ENCODE measurements at regions not wholly inside any gene's neighbourhood (a gene's known extent, or its start where the extent isn't known, plus 50 kb on each side); places are given as distances from the start of the nearest gene placed in this dataset.
A peak's percentile ranks its signal among the peaks of the same experiment; 100 is the strongest.

- DNase-seq (peak; percentile 8), ATAC-seq (no peak)
- intact Hi-C loops (cut with DNase I) = no loop called here
These were observed 95.8 kb downstream of the HMX1 start for GRCh38 chr4:8775751-8776355.

- DNase-seq = no peak
- ATAC-seq = no peak
- intact Hi-C loops (cut with DNase I) = no loop called here
These were observed 96.5 kb downstream of the HMX1 start for GRCh38 chr4:8775121-8775520.

GRCh38 chr4:8774071-8774470 is 97.6 kb downstream of the HMX1 start:
- DNase-seq (no peak), ATAC-seq (no peak)
- intact Hi-C loops (cut with DNase I) = no loop called here

GRCh38 chr4:8773124-8773931 is 98.3 kb downstream of the HMX1 start:
- intact Hi-C loops (cut with DNase I) = no loop called here
- DNase-seq = no peak
- ATAC-seq = no peak

GRCh38 chr4:8772499-8773123 is 99.0 kb downstream of the HMX1 start:
- intact Hi-C loops (cut with DNase I) = no loop called here
- ATAC-seq (no peak), DNase-seq (peak; percentile 7)

GRCh38 chr4:8771666-8772065 is 100.0 kb downstream of the HMX1 start:
- DNase-seq = peak; percentile 9
- intact Hi-C loops (cut with DNase I) = no loop called here
- no peak for ATAC-seq

GRCh38 chr4:8771258-8771590 is 100.4 kb downstream of the HMX1 start:
- ATAC-seq = no peak
- intact Hi-C loops (cut with DNase I) = no loop called here
- peak; percentile 7 for DNase-seq

GRCh38 chr4:8770518-8771257 is 101.0 kb downstream of the HMX1 start:
- intact Hi-C loops (cut with DNase I) = no loop called here
- peak; percentile 0 for DNase-seq
- ATAC-seq = no peak

GRCh38 chr4:8769645-8770517 is 101.8 kb downstream of the HMX1 start:
- DNase-seq = peak; percentile 7
- no peak for ATAC-seq
- intact Hi-C loops (cut with DNase I) = no loop called here

- intact Hi-C loops (cut with DNase I) = no loop called here
- DNase-seq (peak; percentile 6), ATAC-seq (no peak)
These were observed 103.2 kb downstream of the HMX1 start for GRCh38 chr4:8768357-8768999.

- intact Hi-C loops (cut with DNase I) = no loop called here
- ATAC-seq = no peak
- DNase-seq = peak; percentile 16
These were observed 105.0 kb downstream of the HMX1 start for GRCh38 chr4:8766610-8767009.

GRCh38 chr4:8765631-8766590 is 105.7 kb downstream of the HMX1 start:
- no peak for ATAC-seq
- intact Hi-C loops (cut with DNase I) = no loop called here
- peak; percentile 14 for DNase-seq

GRCh38 chr4:8765084-8765483 is 106.6 kb downstream of the HMX1 start:
- DNase-seq (peak; percentile 8), ATAC-seq (no peak)
- intact Hi-C loops (cut with DNase I) = no loop called here

GRCh38 chr4:8763966-8764901 is 107.4 kb downstream of the HMX1 start:
- DNase-seq (peak; percentile 14), ATAC-seq (no peak)
- intact Hi-C loops (cut with DNase I) = no loop called here

GRCh38 chr4:8762951-8763735 is 108.5 kb downstream of the HMX1 start:
- ATAC-seq = no peak
- DNase-seq = peak; percentile 16
- intact Hi-C loops (cut with DNase I) = no loop called here

GRCh38 chr4:8762356-8762755 is 109.3 kb downstream of the HMX1 start:
- ATAC-seq (peak in 1 of 2 donors; percentile 23), DNase-seq (no peak)
- intact Hi-C loops (cut with DNase I) = no loop called here

Measured in left cardiac atrium (tissue), 4 donors.